T-helper 17 cell (primary cell): ENCODE measurements at regions not wholly inside any gene's neighbourhood (a gene's known extent, or its start where the extent isn't known, plus 50 kb on each side); places are given as distances from the start of the nearest gene placed in this dataset.

ENCODE experiments used
- ATAC-seq: fragments of 150-1000 bp; cut with Tn5 transposase; 2 replicates; pipeline ENCODE4 v1.10.0; 2021; ENCODE audit warnings: mild to moderate bottlenecking, moderate library complexity
- DNase-seq, 3 donors: peaks; one replicate each; pipeline versions ENCODE4 v3.0.0 to v3.0.0-alpha.2; 2020 to 2021
- H3K9me3 ChIP-seq: one replicate; pipeline ENCODE4 v1.7.0; 2013; ENCODE audit warnings: low read length, mild to moderate bottlenecking; ENCODE audit not compliant: control insufficient read depth, poor library complexity, severe bottlenecking
- H3K27ac Mint-ChIP-seq: one replicate; pipeline ENCODE4 v1.8.0; 2022; ENCODE audit warnings: mild to moderate bottlenecking, moderate library complexity, mixed read lengths
- H3K27me3 Mint-ChIP-seq: one replicate; pipeline ENCODE4 v1.8.0; 2022; ENCODE audit warnings: mixed read lengths
- H3K36me3 Mint-ChIP-seq: one replicate; pipeline ENCODE4 v1.8.0; 2022; ENCODE audit warnings: low read depth, mixed read lengths
- H3K4me1 Mint-ChIP-seq: one replicate; pipeline ENCODE4 v1.8.0; 2022; ENCODE audit warnings: mild to moderate bottlenecking, mixed read lengths
- H3K4me3 Mint-ChIP-seq: one replicate; pipeline ENCODE4 v1.8.0; 2022; ENCODE audit warnings: mild to moderate bottlenecking, moderate library complexity, mixed read lengths

DNA sequence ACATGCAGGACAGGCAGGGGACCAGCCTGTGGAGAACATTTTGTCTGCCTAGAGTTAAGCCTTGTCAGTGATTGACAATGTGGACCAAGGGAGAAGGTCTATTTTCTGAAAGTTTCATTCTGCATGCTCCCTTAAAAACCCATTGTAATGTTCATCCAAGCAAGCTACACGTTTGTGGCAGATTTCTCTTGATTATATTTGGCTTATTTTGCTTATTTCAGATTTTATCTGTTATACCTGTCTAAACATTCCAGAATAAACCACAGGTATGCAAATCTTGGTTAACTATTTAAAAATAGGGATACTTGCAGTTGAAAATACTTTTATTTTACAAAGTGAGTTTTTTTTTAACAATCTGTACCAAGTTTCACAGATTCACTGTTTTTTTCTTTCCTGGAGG, 78.2 kb upstream of the F3 start:
- H3K4me3 Mint-ChIP-seq: no peak overlapping the region
- DNase-seq (no peak), ATAC-seq (no peak)
- H3K4me1 Mint-ChIP-seq: peaks cover 2% of the 10 kb centered on the region
- H3K36me3 Mint-ChIP-seq: no peaks in the 10 kb centered on the region
- peaks cover 8% of the 10 kb centered on the region for H3K27me3 Mint-ChIP-seq
- H3K9me3 ChIP-seq: no peaks in the 10 kb centered on the region
- no peak overlapping the region for H3K27ac Mint-ChIP-seq

DNA sequence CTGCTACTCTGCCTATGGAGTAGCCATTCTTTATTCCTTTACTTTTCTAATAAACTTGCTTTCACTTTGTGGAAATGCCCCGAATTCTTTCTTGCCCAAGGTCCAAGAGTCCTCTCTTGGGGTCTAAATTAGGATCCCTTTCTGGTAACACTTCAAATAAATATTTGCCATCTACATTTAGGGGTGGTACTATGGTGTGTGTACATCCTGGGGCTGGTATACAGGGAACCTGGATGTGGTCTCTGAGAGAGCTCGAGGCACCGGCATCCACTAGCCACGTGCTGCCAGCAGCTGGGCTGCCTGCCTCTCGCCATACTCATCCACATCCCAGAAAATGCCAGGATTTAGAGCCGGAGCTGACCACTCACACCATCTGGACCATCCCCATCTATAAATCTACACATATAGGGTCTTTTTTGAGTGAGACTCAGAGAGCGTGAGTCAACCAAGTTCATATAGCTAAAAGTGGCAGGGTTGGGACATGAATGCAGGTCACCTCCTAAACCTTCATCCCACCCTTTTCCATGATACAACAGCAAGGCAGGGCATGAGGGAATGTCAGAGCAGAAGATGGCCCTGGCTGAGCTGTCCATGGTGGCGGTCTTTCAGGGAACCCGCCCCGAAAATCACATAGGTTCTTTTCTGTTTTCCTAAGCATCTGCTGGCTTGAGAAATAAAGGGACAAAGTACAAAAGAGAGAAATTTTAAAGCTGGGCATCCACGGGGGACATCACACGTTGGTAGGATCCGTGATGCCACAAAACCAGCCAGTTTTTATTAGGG, 76.6 kb upstream of the F3 start:
- ATAC-seq: no peak
- H3K4me3 Mint-ChIP-seq: no peak overlapping the region
- peaks cover 2% of the 10 kb centered on the region for H3K4me1 Mint-ChIP-seq
- H3K9me3 ChIP-seq: no peaks in the 10 kb centered on the region
- no peak overlapping the region for H3K27ac Mint-ChIP-seq
- no peak for DNase-seq
- peaks cover 13% of the 10 kb centered on the region for H3K27me3 Mint-ChIP-seq
- no peaks in the 10 kb centered on the region for H3K36me3 Mint-ChIP-seq

DNA sequence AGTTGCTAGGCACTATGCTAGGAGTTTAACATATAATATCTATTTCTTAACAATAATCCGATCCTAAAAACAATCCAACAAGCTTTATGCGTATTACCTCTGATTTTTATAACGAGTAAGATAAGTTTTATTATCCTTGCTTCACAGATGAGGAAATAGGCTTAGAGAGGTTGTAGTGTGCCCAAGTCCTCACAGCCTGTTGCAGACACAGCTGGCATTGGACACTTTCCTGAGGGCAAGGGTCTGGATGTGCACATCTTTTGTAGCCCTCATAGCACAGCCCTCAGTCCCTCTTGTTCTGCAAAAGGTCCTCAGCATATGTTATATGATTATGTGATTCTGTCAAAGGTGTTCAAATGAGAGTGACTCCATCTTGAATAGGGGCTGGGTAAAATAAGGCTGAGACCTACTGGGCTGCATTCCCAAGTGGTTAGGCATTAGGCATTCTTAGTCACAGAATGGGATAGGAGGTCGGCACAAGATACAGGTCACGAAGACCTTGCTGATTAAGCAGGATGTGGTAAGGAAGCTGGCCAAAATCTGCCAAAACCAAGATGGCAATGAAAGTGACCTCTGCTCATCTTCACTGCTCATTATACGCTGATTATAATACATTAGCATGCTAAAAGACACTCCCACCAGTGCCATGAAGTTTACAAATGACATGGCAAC, 75.7 kb upstream of the F3 start:
- no peak for ATAC-seq
- no peaks in the 10 kb centered on the region for H3K9me3 ChIP-seq
- Mint-ChIP-seq H3K4me3 (no peak overlapping the region), H3K4me1 (peaks cover 2% of the 10 kb centered on the region), H3K27ac (no peak overlapping the region), H3K27me3 (peaks cover 21% of the 10 kb centered on the region), H3K36me3 (no peaks in the 10 kb centered on the region)
- DNase-seq: no peak

DNA sequence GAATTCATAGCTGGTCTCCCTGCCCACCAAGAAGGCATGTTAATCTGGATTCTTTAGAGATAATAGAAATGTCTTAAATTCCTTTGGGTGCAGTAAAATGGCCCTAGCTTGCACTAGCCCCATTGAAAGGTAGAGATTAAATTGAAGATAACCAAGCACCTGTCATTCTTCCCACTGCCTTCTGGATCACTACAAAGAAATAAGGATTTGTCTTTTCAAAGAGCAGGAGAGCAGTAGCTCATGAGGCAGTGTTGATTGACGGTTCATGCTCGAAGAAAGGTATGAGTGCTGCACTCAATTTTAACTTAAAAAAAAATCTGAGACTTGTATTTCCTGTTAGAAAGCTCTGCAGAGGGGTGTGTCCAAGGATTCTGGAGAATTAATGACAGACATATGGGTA, 74.9 kb upstream of the F3 start:
- peaks cover 22% of the 10 kb centered on the region for H3K27me3 Mint-ChIP-seq
- no peaks in the 10 kb centered on the region for H3K9me3 ChIP-seq
- H3K36me3 Mint-ChIP-seq: no peaks in the 10 kb centered on the region
- no peak for DNase-seq
- peaks cover 2% of the 10 kb centered on the region for H3K4me1 Mint-ChIP-seq
- H3K4me3 Mint-ChIP-seq: no peak overlapping the region
- no peak overlapping the region for H3K27ac Mint-ChIP-seq
- ATAC-seq: no peak

DNA sequence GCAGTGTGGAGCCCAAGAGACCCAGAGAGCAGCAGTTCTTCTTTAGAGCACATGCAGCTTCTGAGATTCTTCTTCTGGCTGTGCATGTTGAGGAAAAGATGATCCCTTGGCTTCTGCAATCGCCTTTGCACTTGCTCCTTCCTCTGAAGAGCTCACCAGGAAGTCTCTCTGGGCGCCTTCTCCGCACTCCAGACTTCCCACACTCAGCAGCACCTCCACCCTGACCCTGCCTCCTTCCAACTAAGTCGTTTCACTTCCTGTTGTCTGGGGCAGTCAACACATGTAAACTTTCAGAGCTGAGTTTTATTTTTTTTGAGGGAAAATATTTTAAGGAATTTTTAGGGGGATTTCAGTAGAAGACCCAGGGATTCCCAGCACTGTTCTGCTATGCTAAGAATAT, 73.4 kb upstream of the F3 start:
- no peak for ATAC-seq
- H3K27me3 Mint-ChIP-seq: peaks cover 22% of the 10 kb centered on the region
- no peaks in the 10 kb centered on the region for H3K36me3 Mint-ChIP-seq
- no peak overlapping the region for H3K27ac Mint-ChIP-seq
- H3K4me3 Mint-ChIP-seq: no peak overlapping the region
- H3K9me3 ChIP-seq: no peaks in the 10 kb centered on the region
- DNase-seq: no peak
- peaks cover 2% of the 10 kb centered on the region for H3K4me1 Mint-ChIP-seq

DNA sequence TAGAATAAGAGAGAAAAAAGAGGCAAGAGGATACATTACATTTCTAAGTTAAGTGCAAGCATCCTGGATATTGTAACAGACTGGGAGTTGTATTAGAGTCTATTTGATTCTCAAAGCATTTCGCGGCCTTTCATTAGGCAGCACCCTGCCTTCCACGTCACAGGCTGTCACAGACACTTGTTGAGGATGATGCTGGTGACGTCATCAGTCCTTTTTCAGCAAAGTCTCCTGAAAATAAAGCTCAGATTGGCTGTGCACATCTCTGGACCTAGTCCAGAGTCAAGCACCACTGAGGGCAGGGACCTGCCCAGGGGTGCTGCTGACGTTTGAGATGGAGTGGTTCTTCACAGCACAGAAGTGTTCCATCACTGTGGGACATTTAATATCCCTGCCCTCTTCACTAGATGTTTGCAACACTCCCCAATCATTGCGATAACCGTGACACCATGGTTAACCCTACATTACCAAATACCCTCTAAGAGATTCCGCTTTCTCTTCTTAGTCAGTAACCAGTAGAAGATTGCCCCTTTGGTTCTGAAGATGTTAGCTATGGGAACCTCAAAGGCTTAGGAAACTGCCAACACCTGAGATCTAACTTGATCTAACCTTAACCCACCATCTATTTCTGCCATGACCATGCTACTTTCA, 72.7 kb upstream of the F3 start:
- Mint-ChIP-seq H3K27me3 (peaks cover 22% of the 10 kb centered on the region), H3K4me1 (peaks cover 2% of the 10 kb centered on the region), H3K36me3 (no peaks in the 10 kb centered on the region), H3K4me3 (no peak overlapping the region), H3K27ac (no peak overlapping the region)
- DNase-seq: no peak
- no peak for ATAC-seq
- no peaks in the 10 kb centered on the region for H3K9me3 ChIP-seq

DNA sequence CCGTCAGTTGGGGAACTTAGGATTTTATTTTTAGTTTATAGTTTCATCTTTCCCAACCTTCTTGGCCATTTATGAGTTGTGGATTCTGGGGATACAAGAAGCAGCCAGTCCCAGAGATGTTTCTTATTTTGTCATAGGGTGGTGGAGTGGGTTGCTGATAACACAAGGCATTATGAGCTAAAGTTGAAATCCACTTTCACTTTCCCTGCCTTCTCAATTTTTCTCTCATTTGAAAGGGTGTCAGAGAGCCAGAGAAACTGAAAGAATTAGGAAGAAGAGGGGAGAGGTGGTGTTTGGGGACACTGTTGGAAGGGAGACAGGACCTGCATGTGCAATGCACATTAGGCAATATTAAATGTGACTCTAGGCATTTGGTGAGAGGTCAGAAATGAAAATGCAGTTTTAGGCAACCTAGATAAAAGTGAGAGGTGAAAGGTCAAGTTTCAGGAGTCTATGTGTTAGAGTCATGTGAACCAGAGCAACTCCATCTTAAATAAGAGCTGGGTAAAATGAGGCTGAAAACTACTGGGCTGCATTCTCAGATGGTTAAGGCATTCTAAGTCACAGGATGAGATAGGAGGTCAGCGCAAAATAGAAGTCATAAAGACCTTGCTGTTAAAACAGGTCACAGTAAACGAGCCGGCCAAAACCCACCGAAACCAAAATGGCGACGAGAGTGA, 71.1 kb upstream of the F3 start:
- Mint-ChIP-seq H3K36me3 (no peaks in the 10 kb centered on the region), H3K27me3 (peaks cover 22% of the 10 kb centered on the region), H3K4me1 (peaks cover 2% of the 10 kb centered on the region), H3K27ac (no peak overlapping the region), H3K4me3 (no peak overlapping the region)
- no peaks in the 10 kb centered on the region for H3K9me3 ChIP-seq
- ATAC-seq (no peak), DNase-seq (no peak)

DNA sequence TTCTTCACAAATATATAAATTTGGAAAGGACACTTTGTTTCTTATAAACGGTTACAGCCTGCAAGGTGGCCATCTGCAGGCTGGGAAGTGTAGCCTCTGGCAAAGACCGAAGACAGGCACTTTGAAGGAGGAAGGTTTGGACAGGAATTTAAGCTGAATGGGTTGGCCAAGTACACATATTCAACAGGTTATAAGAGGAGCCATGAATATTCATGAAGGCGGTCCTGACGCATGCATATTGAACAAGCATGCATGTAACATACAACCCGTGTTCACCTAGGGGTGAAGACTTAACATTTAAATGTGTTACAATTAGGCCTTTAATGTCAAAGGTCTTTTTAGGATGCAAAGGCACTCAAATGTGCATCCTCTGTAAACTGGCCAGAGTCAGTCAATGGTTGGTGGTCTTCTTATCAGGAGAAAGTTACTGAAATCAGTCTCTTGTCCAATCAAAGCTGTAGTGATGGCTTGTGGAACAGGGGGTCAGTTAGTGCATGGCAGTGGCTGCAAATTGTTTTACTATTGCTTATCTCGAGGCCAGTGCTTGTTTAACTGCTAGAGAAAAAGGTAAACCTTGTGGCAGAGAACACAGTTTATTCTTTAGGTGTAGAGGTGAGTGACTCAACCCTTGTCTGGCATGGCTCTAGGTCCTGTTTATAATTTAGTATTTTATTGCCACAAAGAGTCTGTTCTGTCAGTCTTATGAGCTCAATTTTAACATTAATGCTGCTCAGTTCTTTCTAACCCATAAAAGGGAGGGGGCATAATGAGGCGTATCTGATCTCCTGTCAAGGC, 70.3 kb upstream of the F3 start:
- DNase-seq (no peak), ATAC-seq (no peak)
- Mint-ChIP-seq H3K27ac (no peak overlapping the region), H3K4me3 (no peak overlapping the region), H3K27me3 (peaks cover 22% of the 10 kb centered on the region), H3K4me1 (peaks cover 2% of the 10 kb centered on the region), H3K36me3 (no peaks in the 10 kb centered on the region)
- no peaks in the 10 kb centered on the region for H3K9me3 ChIP-seq

DNA sequence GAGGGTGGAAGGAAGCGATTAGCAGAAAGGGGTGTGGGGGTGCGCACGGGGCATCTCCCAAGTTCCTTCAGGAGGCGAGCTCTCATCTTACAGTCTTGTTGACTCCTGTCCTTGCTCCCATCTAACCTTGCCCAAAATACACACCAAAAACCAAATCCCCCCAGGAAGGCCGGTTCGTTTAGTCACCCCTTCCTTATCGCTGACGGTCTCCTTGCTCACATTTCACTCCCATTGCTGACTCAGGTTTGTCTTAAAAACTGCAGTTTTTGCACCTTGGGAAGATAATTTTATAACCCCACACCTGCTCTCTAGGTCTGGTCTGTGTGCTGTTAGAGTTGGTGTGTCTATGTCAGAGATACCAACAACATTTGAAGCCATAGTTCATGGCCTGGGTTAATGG, 68.1 kb upstream of the F3 start:
- no peaks in the 10 kb centered on the region for H3K36me3 Mint-ChIP-seq

DNA sequence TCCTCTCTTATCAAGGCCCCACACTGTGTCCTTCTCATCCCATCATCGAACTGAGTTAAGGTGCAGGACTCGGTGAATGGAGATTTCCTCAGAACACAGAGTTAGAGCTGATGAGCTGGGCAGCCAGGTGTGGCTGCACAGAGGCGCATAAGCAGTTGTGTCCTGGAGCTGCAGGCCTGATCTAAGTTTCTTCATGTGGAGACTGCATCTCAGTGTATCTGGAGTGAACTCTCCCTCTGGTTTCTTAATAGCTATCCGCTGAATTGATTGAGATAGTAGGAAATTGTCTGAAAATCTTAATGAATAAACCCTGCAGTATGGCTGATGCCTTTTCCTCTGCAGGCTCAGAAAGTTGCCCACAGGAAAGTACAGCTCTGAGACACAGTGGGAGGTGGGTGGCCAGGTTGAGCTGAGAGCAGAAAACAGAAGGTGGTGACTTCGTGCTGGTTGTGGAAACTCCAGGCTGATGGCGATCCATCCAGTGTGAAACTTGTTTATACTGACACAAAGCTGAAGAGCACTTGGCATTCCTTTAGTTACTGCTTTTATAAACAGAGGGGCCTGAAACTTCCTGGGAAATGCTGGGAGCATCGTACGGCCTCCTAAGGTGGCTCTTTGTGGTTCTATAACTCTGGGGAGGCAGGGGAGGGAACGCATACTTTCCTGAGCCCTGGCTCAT, 67.4 kb upstream of the F3 start:
- H3K9me3 ChIP-seq: no peaks in the 10 kb centered on the region
- no peak overlapping the region for H3K4me3 Mint-ChIP-seq
- no peaks in the 10 kb centered on the region for H3K36me3 Mint-ChIP-seq
- DNase-seq (no peak), ATAC-seq (no peak)
- H3K27me3 Mint-ChIP-seq: peaks cover 9% of the 10 kb centered on the region
- H3K4me1 Mint-ChIP-seq: peaks cover 3% of the 10 kb centered on the region
- H3K27ac Mint-ChIP-seq: no peak overlapping the region

More for the DNA sequence above, 68.1 kb upstream of the F3 start:
- H3K9me3 ChIP-seq: no peaks in the 10 kb centered on the region
- no peak overlapping the region for H3K27ac Mint-ChIP-seq
- no peak for DNase-seq
- peaks cover 12% of the 10 kb centered on the region for H3K27me3 Mint-ChIP-seq
- peaks cover 3% of the 10 kb centered on the region for H3K4me1 Mint-ChIP-seq
- ATAC-seq: no peak
- H3K4me3 Mint-ChIP-seq: no peak overlapping the region

DNA sequence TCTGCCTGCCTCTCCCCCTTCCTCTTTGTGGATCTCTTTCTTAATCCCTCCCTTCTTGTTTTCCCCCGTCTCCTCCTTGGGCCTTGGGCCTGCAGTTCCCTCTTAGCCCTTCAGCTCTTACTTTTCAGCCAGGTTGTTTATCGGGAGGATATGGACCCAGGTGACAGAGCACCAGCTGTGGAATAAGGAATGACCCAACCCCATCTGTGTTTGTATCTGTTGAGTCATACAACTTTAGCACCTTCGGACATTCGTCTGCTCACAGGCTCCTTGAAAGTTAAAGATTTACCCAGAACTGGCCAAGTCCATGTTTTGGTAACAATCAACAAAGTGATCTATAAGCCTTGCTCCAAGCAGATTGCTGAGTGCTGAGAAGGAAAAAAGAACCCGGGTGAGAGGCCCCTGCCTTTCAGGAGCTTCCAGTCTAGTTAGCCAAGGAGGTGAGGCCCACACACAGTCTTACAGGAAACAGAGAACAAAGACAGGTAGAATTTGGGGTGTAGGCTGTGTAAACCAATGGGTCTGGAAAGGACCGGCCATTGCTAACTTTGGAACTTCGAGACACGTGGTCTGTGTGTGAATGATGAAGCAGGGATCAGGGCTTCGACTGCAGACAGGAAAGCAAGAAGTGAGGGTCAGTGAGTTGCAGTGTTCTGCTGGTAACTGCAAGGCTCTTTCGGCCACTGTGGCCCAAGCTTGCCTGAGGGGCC, 66.7 kb upstream of the F3 start:
- Mint-ChIP-seq H3K4me1 (peaks cover 4% of the 10 kb centered on the region), H3K4me3 (no peak overlapping the region), H3K27ac (no peak overlapping the region), H3K36me3 (peaks cover 3% of the 10 kb centered on the region), H3K27me3 (peaks cover 13% of the 10 kb centered on the region)
- ATAC-seq (no peak), DNase-seq (no peak)
- H3K9me3 ChIP-seq: no peaks in the 10 kb centered on the region

DNA sequence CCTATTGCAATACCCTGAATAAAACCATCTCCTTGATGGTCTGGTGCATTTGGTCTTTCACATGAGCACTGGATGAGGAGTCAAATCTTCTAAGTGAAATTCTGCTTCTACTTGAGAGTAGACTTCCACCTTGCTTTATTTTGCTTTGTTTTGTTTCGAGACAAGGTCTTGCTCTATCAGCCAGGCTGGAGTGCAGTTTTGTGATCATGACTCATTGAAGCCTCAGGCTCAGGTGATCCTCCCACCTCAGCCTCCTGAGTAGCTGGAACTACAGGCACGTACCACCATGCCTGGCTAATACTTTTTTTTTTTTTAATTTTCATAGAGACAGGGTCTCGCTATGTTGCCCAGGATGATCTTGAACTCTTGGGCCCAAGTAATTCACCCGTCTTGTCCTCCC, 65.8 kb upstream of the F3 start:
- ATAC-seq: no peak
- H3K4me3 Mint-ChIP-seq: no peak overlapping the region
- no peak overlapping the region for H3K27ac Mint-ChIP-seq
- H3K4me1 Mint-ChIP-seq: peaks cover 10% of the 10 kb centered on the region
- no peak for DNase-seq
- no peaks in the 10 kb centered on the region for H3K9me3 ChIP-seq
- H3K27me3 Mint-ChIP-seq: peaks cover 9% of the 10 kb centered on the region
- peaks cover 3% of the 10 kb centered on the region for H3K36me3 Mint-ChIP-seq
